CD14-positive monocyte (primary cell): ENCODE measurements at regions not wholly inside any gene's neighbourhood (a gene's known extent, or its start where the extent isn't known, plus 50 kb on each side); places are given as distances from the start of the nearest gene placed in this dataset.

Source experiments
- DNase-seq, 3 donors: peaks; one replicate each; pipeline ENCODE4 v3.0.0-alpha.2; 2011 to 2022
- H2AFZ ChIP-seq: 2 replicates; pipeline ENCODE4 v1.6.0; 2012; ENCODE audit warnings: mild to moderate bottlenecking, low read depth, low read length, inconsistent platforms; ENCODE audit not compliant: insufficient read depth, poor library complexity, severe bottlenecking
- H3K27ac ChIP-seq, 2 donors: 1 replicate in 1 of 2; 2 replicates in 1 of 2; pipeline ENCODE4 v1.5.1; 2012 to 2013; ENCODE audit warnings: low read length in 2 of 2, control low read depth in 1 of 2, inconsistent platforms in 1 of 2, low read depth in 1 of 2, mild to moderate bottlenecking in 1 of 2
- H3K27me3 ChIP-seq, 2 donors: one replicate each; pipeline versions ENCODE4 v1.6.0 to v1.6.1; 2011 to 2013; ENCODE audit warnings: low read length in 2 of 2; ENCODE audit not compliant: control insufficient read depth in 2 of 2, insufficient read depth in 2 of 2
- H3K36me3 ChIP-seq, 2 donors: replicated peaks in 1 of 2; 1 replicate in 1 of 2; 2 replicates in 1 of 2; pipeline versions ENCODE4 v1.5.1 to v1.6.1; 2012 to 2013; ENCODE audit warnings: low read length in 2 of 2, control low read depth in 1 of 2, inconsistent platforms in 1 of 2, mild to moderate bottlenecking in 1 of 2; ENCODE audit not compliant: insufficient read depth in 2 of 2, control insufficient read depth in 1 of 2
- H3K4me1 ChIP-seq, 2 donors: 1 replicate in 1 of 2; 2 replicates in 1 of 2; pipeline versions ENCODE4 v1.5.1 to v1.6.1; 2012 to 2013; ENCODE audit warnings: low read length in 2 of 2, control low read depth in 1 of 2, inconsistent platforms in 1 of 2, mild to moderate bottlenecking in 1 of 2, moderate library complexity in 1 of 2; ENCODE audit not compliant: insufficient read depth in 2 of 2, control insufficient read depth in 1 of 2
- H3K4me2 ChIP-seq: replicated peaks from 2 replicates; pipeline ENCODE3; 2012; ENCODE audit warnings: low read length, moderate library complexity, mild to moderate bottlenecking; ENCODE audit not compliant: poor library complexity, severe bottlenecking; ENCODE audit errors: extremely low read depth
- H3K4me3 ChIP-seq, 3 experiments: fragments of 200-600 bp in 1 of 3; sonication (generic) in 1 of 3; replicated peaks in 1 of 3; 1 replicate in 2 of 3; 2 replicates in 1 of 3; pipeline ENCODE4 v1.5.1; 2011 to 2013; ENCODE audit warnings: low read length in 3 of 3, mild to moderate bottlenecking in 3 of 3, control low read depth in 2 of 3, low read depth in 2 of 3, inconsistent platforms in 1 of 3, moderate library complexity in 1 of 3
- H3K79me2 ChIP-seq: 2 replicates; pipeline ENCODE4 v1.6.0; 2012; ENCODE audit warnings: mild to moderate bottlenecking, control low read depth, inconsistent platforms, low read length, moderate library complexity; ENCODE audit not compliant: insufficient read depth
- H3K9ac ChIP-seq: 2 replicates; pipeline ENCODE4 v1.6.0; 2017; ENCODE audit warnings: low read length, mild to moderate bottlenecking; ENCODE audit not compliant: insufficient read depth, poor library complexity, severe bottlenecking
- H3K9me3 ChIP-seq, 2 donors: replicated peaks in 1 of 2; 1 replicate in 1 of 2; 2 replicates in 1 of 2; pipeline versions ENCODE4 v1.5.1 to v1.6.1; 2012 to 2013; ENCODE audit warnings: low read length in 2 of 2, control low read depth in 1 of 2; ENCODE audit not compliant: control insufficient read depth in 1 of 2, insufficient read depth in 1 of 2
- H4K20me1 ChIP-seq: 2 replicates; pipeline ENCODE4 v1.6.0; 2012; ENCODE audit warnings: mild to moderate bottlenecking, low read length, control low read depth, moderate library complexity; ENCODE audit not compliant: insufficient read depth
- H3K27ac Mint-ChIP-seq, 7 donors: one replicate each; pipeline ENCODE4 v1.8.0; 2020; ENCODE audit warnings: mild to moderate bottlenecking in 7 of 7, mixed read lengths in 7 of 7, moderate library complexity in 6 of 7, inconsistent platforms in 2 of 7
- H3K27me3 Mint-ChIP-seq, 3 donors: one replicate each; pipeline ENCODE4 v1.8.0; 2021 to 2022; ENCODE audit warnings: low read depth in 3 of 3, mild to moderate bottlenecking in 3 of 3, mixed read lengths in 3 of 3, moderate library complexity in 3 of 3, inconsistent platforms in 1 of 3
- H3K36me3 Mint-ChIP-seq, 2 donors: one replicate each; pipeline ENCODE4 v1.8.0; 2020; ENCODE audit warnings: mixed read lengths in 2 of 2, inconsistent platforms in 1 of 2, mild to moderate bottlenecking in 1 of 2
- H3K4me1 Mint-ChIP-seq: one replicate; pipeline ENCODE4 v1.8.0; 2020; ENCODE audit warnings: mild to moderate bottlenecking, mixed read lengths
- H3K4me3 Mint-ChIP-seq, 2 donors: one replicate each; pipeline ENCODE4 v1.8.0; 2020; ENCODE audit warnings: mild to moderate bottlenecking in 2 of 2, mixed read lengths in 2 of 2, moderate library complexity in 1 of 2
- H3K9me3 Mint-ChIP-seq, 7 donors: one replicate each; pipeline ENCODE4 v1.8.0; 2020 to 2022; ENCODE audit warnings: mixed read lengths in 7 of 7, mild to moderate bottlenecking in 6 of 7, moderate library complexity in 6 of 7, inconsistent platforms in 2 of 7
- CTCF ChIP-seq: fragments of 200-600 bp; IDR thresholded peaks from one replicate; pipeline ENCODE4 v1.8.0; 2022; ENCODE audit warnings: antibody characterized with exemption, mild to moderate bottlenecking
- WGBS: methylation state at CpG from one replicate; pipeline ENCODE4 v1.1.5; 2013; ENCODE audit warnings: missing lambda C conversion rate; ENCODE audit not compliant: insufficient coverage; 5-methylcytosine and 5-hydroxymethylcytosine counted together
- intact Hi-C, 2 donors: fragments of 100-400 bp; cut with micrococcal nuclease; formaldehyde crosslinking; loops; one replicate each; pipeline versions ENCODE4 v1.15.0 to v1.15.1; 2023

DNA sequence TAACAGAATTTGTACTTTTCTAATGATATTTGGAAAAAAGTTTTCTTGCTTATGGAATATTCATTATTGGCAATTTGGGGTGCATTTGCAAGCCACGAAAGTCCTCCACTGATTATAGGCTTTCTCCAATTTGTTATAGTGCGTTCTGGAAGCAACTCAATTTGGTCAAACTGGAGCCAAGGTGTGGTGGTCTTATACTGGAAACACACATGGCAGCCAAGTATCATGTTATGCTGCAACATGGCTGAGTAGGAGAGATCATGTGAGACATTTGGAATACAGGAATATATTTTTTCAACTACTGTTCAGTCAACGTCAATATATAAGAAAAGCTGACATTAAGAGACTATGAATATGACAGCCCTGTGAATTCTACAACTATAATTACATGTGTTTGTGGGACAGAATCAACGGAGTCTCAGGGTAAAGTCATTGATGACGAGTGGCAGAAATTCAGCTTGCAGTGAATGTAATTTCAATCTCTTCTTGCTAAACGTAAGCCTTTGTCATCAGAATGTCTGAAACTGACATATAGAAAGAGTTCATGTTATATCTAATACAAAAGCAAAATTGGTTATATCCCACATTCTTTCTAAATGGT, 83.8 kb upstream of the FIBIN start:
- no peaks in the 10 kb centered on the region for H3K36me3 ChIP-seq
- H3K36me3 Mint-ChIP-seq, result no peaks in the 10 kb centered on the region
- no peak for TF ChIP-seq CTCF
- H3K27ac ChIP-seq, result no peak overlapping the region
- no peaks in the 10 kb centered on the region for H3K9me3 ChIP-seq
- no peaks in the 10 kb centered on the region for H4K20me1 ChIP-seq
- H3K27me3 Mint-ChIP-seq, result no peaks in the 10 kb centered on the region
- DNase-seq, result no peak
- no peak overlapping the region for H3K4me3 Mint-ChIP-seq
- H3K4me2 ChIP-seq, result no peak overlapping the region
- peaks cover 0 to 7% (median 2%) of the 10 kb centered on the region in 7 donors for H3K9me3 Mint-ChIP-seq
- no peak overlapping the region for H3K4me3 ChIP-seq
- H3K9ac ChIP-seq, result no peak overlapping the region
- no peaks in the 10 kb centered on the region for H3K79me2 ChIP-seq
- H3K4me1 ChIP-seq, result no peaks in the 10 kb centered on the region
- H2AFZ ChIP-seq, result no peak overlapping the region
- no peak overlapping the region for H3K27ac Mint-ChIP-seq
- H3K4me1 Mint-ChIP-seq, result no peaks in the 10 kb centered on the region
- intact Hi-C loops, result no loop called here
- 86% methylated on average over 2 of the region's 6 CpGs for WGBS
- no peaks in the 10 kb centered on the region for H3K27me3 ChIP-seq

- Histone ChIP-seq H3K79me2 (no peaks in the 10 kb centered on the region), H2AFZ (no peak overlapping the region), H3K9me3 (peaks cover 0 to 5% of the 10 kb centered on the region in 2 donors), H3K27ac (no peak overlapping the region), H3K27me3 (no peaks in the 10 kb centered on the region), H3K9ac (no peak overlapping the region), H3K4me3 (no peak overlapping the region), H3K4me2 (no peak overlapping the region), H3K36me3 (no peaks in the 10 kb centered on the region), H4K20me1 (no peaks in the 10 kb centered on the region), H3K4me1 (no peaks in the 10 kb centered on the region)
- intact Hi-C loops, result no loop called here
- H3K4me3 Mint-ChIP-seq, result no peak overlapping the region
- H3K36me3 Mint-ChIP-seq, result no peaks in the 10 kb centered on the region
- no peak for TF ChIP-seq CTCF
- DNase-seq, result no peak
- WGBS, result 88% methylated on average over 3 of the region's 6 CpGs
- H3K27me3 Mint-ChIP-seq, result no peaks in the 10 kb centered on the region
- no peaks in the 10 kb centered on the region for H3K4me1 Mint-ChIP-seq
- H3K27ac Mint-ChIP-seq, result no peak overlapping the region
- peaks cover 1 to 17% (median 3%) of the 10 kb centered on the region in 7 donors for H3K9me3 Mint-ChIP-seq
Observed at GRCh38 chr11:26914968-26915367, 78.9 kb upstream of the FIBIN start.
